ENCODE measurements at regions not wholly inside any gene's neighbourhood (a gene's known extent, or its start where the extent isn't known, plus 50 kb on each side); places are given as distances from the start of the nearest gene placed in this dataset.

DNA sequence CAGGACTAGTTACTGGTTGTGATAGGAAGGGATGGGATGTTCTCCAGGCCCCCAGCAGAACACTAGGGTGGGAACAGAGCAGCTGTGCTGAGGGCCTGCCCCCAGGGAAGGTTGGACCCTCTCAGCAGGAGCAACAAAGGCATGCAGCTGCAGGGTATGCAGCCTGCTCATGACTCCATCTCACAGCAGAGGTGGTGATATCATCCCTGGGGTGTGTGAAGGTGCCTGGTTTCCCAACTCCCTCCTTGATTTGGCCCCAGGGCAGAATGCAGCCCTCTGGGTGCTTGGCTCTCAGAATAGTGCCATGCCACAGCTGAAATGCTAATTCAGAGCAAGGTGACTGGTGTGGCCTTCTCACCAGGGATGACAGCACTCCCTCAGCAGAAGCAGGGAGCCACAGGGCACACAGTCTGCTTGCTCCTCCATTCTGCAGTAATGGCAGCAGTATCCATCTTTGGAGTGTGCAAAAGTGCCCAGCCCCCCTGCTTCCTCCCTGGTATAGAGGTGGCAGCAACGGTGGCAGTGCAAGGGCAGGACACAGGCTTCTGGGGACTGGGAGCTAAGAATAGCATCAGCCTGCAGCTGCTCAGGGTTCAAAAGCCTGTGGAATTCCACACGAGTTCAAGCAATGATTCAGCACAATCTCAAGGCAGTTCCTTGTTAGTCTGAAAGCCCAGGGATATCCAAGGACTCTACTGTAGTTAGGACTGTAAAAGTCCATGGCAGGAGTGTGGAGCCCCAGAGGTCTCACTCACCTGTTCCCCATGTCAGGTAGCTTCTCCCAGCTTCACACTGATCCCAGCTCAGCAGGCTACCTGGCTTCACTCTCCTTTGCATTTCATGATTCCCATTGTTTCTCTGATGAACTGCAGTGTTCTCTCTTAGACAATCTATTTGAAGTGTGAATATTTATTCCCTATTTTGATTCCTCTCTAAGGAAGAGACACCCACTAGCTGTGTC lies 298.1 kb upstream of the FOXG1 start:
- TF ChIP-seq, protein P1, sequence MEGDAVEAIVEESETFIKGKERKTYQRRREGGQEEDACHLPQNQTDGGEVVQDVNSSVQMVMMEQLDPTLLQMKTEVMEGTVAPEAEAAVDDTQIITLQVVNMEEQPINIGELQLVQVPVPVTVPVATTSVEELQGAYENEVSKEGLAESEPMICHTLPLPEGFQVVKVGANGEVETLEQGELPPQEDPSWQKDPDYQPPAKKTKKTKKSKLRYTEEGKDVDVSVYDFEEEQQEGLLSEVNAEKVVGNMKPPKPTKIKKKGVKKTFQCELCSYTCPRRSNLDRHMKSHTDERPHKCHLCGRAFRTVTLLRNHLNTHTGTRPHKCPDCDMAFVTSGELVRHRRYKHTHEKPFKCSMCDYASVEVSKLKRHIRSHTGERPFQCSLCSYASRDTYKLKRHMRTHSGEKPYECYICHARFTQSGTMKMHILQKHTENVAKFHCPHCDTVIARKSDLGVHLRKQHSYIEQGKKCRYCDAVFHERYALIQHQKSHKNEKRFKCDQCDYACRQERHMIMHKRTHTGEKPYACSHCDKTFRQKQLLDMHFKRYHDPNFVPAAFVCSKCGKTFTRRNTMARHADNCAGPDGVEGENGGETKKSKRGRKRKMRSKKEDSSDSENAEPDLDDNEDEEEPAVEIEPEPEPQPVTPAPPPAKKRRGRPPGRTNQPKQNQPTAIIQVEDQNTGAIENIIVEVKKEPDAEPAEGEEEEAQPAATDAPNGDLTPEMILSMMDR (IDR thresholded peaks at IDR 0.05), result no peak

DNA sequence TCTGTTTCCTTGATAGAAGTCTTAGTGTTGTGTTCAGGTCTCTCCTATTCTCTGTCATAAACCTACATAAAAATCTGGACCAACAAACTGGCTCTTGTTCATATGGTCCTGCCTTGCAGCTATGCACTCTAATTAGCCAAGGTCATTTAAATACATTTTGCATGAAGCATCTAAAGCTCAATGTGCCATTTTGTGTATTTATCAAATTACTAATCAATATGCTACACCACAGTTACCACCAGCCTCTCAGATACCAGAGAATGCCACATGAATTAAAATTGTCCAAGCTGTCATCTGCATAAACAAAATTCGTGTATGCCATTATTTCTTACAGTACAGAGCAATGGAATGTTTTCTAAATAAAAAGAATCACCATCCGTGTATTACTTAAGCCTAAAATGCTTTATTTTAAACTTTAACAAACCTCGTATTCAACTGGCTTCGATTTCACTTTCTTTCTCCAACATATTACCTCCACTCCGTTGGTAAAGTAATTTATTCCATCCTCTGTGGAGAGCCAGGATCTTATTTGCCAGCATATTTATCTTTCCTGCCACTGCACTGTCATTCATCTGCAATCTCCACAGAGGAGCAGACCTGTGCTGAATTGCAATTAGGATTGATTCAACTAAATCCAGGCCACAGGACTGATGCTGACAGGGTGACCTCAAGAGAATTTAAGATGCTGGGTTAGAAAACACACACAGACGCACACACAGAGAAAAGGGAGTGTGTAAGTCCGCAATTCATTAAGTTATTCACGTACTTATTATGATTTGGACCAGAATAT lies 284.1 kb upstream of the FOXG1 start:
- TF ChIP-seq, protein P1 (IDR thresholded peaks at IDR 0.05), result no peak

DNA sequence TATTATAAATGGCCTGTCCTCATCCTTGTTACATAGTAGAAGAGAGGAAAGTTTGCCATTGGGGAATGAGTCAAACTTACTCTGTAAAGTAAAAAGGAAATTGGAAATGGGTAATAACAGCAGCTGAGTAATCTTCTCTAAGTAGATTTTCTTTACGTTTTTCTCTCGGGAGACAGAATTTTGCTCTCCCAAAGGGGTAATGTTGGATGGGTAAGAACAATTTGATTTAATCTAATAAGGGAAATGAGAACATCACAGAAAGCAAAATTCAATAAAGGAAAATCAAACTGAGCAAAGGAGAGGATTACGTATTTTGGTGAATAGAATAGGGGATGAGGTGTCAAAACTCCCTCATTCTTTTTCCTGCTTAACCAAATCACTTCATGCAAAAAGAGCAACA lies 283.1 kb upstream of the FOXG1 start:
- TF ChIP-seq, protein P1 (IDR thresholded peaks at IDR 0.05), result no peak

DNA sequence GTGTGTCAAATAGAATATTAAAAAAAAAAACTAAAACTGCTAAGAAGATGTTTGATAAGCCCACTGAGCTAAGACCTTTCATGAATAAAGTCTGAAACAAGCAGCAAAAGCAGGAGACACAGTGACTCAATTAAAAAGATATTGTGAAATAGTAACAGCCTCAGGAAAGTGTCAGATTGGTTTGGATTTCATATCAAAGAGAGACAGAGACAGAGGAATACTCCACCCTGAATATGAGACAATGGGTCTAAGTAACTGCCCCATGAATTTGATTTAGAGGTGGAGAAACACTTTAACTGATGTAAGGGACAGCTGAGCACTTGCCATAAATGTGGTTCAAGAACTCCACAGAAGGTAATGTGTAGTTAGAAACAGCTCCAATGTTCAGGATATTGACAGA lies 277.9 kb upstream of the FOXG1 start:
- TF ChIP-seq, protein P1 (IDR thresholded peaks at IDR 0.05), result no peak

DNA sequence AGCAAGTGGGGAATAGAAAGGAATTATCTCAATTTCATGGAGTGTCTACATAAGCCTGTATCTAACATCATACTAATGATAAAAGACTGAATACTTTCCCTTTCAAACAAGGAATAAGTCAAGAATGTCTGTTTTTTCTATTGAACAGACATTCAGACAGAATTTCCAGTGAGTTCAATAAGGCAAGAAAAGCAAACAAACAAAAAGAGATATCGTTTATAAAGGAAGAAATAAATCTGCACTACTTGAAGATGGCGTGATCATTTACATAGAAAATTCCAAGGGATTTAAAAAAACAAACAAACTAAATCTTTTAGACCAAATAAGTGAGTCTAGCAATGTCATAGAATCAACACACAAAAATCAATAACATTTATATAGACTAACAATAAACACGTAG lies 273.1 kb upstream of the FOXG1 start:
- TF ChIP-seq, protein P1 (IDR thresholded peaks at IDR 0.05), result no peak

DNA sequence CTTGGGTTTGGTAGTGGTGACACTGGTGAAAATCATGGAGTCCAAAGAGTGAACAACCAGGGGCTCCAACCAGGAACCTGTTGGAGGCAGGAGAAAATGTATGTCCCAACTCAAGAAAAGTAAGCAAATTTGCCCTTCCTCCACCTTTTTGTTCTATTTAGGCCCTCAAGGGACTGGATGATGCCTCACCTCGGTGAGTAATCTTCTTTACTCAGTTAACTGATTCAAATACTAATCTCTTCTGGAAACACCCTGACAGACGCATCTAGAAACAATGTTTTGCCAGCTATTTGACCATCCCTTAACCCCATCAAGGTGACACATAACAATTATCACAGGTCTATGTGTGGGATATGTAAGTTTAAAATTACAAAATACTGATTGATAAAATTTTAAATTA lies 272.4 kb upstream of the FOXG1 start:
- TF ChIP-seq, protein P1 (IDR thresholded peaks at IDR 0.05), result no peak

DNA sequence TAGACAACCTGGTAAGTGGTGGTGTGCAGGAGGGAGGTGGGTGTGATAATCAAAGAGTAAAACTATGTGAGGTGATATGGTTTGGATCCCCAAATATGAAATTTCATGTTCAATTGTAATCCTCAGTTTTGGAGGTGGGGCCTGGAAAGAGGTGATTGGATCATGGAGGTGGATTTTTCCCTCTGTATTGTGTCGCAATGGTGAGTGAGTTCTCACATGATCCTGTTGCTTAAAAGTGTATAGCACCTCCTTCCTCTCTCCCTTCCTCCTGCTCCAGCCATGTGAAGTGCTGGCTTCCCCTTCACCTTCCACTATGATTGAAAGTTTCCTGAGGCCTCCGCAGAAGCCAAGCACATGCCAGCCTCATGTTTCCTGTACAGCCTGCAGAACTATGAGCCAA lies 270.2 kb upstream of the FOXG1 start:
- TF ChIP-seq, protein P1 (IDR thresholded peaks at IDR 0.05), result no peak

Data from LNCAP (cell line).